NCI-H2029 treated with DMSO at 0.1 percent for 48 hours (cell line): ENCODE measurements at regions not wholly inside any gene's neighbourhood (a gene's known extent, or its start where the extent isn't known, plus 50 kb on each side); places are given as distances from the start of the nearest gene placed in this dataset.
"Not testable (repeated sequence)": the region's sequence is repeated elsewhere in the genome, so short reads cannot be mapped to it uniquely, and the experiment has no call there.

Experiments
- DNase-seq: peaks from one replicate; lab custom pipeline; 2025; lab: John Stamatoyannopoulos, UW

GRCh38 chrX:38940547-38940946, 139.3 kb downstream of the MID1IP1 start:
- no peak for DNase-seq

- DNase-seq = no peak
These were observed 140.4 kb downstream of the MID1IP1 start for GRCh38 chrX:38941675-38942074.

- DNase-seq = no peak
These were observed 141.9 kb downstream of the MID1IP1 start for GRCh38 chrX:38943120-38943519.

GRCh38 chrX:38948046-38948445, 146.8 kb downstream of the MID1IP1 start:
- DNase-seq = no peak

GRCh38 chrX:38954520-38954919, 153.3 kb downstream of the MID1IP1 start:
- no peak for DNase-seq

- no peak for DNase-seq
These were observed 158.5 kb downstream of the MID1IP1 start for GRCh38 chrX:38959736-38960135.

- no peak for DNase-seq
These were observed 158.9 kb downstream of the MID1IP1 start for GRCh38 chrX:38960137-38960536.

- DNase-seq = no peak
These were observed 160.7 kb downstream of the MID1IP1 start for GRCh38 chrX:38961936-38962335.

- DNase-seq = not testable (repeated sequence)
These were observed 162.0 kb downstream of the MID1IP1 start for GRCh38 chrX:38963244-38963643.

GRCh38 chrX:38965888-38966287, 164.6 kb downstream of the MID1IP1 start:
- no peak for DNase-seq

GRCh38 chrX:38968344-38969216, 167.3 kb downstream of the MID1IP1 start:
- DNase-seq = no peak

- no peak for DNase-seq
These were observed 168.8 kb downstream of the MID1IP1 start for GRCh38 chrX:38970074-38970473.

GRCh38 chrX:38970845-38971244, 169.6 kb downstream of the MID1IP1 start:
- DNase-seq = no peak

- DNase-seq = no peak
These were observed 172.1 kb downstream of the MID1IP1 start for GRCh38 chrX:38973322-38973721.

- DNase-seq = no peak
These were observed 173.3 kb downstream of the MID1IP1 start for GRCh38 chrX:38974542-38974941.

- DNase-seq = no peak
These were observed 174.2 kb downstream of the MID1IP1 start for GRCh38 chrX:38975368-38975942.

- DNase-seq = no peak
These were observed 181.1 kb downstream of the MID1IP1 start for GRCh38 chrX:38982370-38982769.

GRCh38 chrX:38982843-38983242, 181.6 kb downstream of the MID1IP1 start:
- no peak for DNase-seq

- no peak for DNase-seq
These were observed 184.1 kb downstream of the MID1IP1 start for GRCh38 chrX:38985375-38985774.

- no peak for DNase-seq
These were observed 184.7 kb downstream of the MID1IP1 start for GRCh38 chrX:38985945-38986344.

GRCh38 chrX:38986586-38986985, 185.3 kb downstream of the MID1IP1 start:
- DNase-seq = no peak

GRCh38 chrX:38987198-38987651, 186.0 kb downstream of the MID1IP1 start:
- DNase-seq = no peak

- DNase-seq = no peak
These were observed 187.0 kb downstream of the MID1IP1 start for GRCh38 chrX:38988301-38988700.

GRCh38 chrX:38989076-38989475, 187.8 kb downstream of the MID1IP1 start:
- DNase-seq = no peak
